HEK293T (cell line): ENCODE measurements at regions not wholly inside any gene's neighbourhood (a gene's known extent, or its start where the extent isn't known, plus 50 kb on each side); places are given as distances from the start of the nearest gene placed in this dataset.

Experiments
- CTCF ChIA-PET: fragments of 350-600 bp; formaldehyde crosslinking; extraction: SDS; loops from one replicate; lab custom pipeline; 2021; ENCODE audit warnings: antibody characterized with exemption, inconsistent platforms; lab: Yijun Ruan, JAX
- POLR2A ChIA-PET: fragments of 350-600 bp; formaldehyde crosslinking; extraction: SDS; loops from one replicate; lab custom pipeline; 2020; ENCODE audit warnings: antibody characterized with exemption, inconsistent platforms; lab: Yijun Ruan, JAX
- DNase-seq: peaks from one replicate; pipeline ENCODE4 v3.0.0; 2012; ENCODE audit warnings: mixed read lengths; ENCODE audit errors: extremely low spot score
- ARNT ChIP-seq: fragments of 450-650 bp; IDR thresholded peaks from 2 replicates; pipeline ENCODE4 v1.6.1; 2017; ENCODE audit warnings: mild to moderate bottlenecking
- BHLHE40 ChIP-seq: fragments of 450-650 bp; IDR thresholded peaks from 2 replicates; pipeline ENCODE4 v1.6.1; 2016; ENCODE audit warnings: mild to moderate bottlenecking, moderate library complexity, borderline replicate concordance
- CTBP1 ChIP-seq: fragments of 450-650 bp; IDR thresholded peaks from 2 replicates; pipeline ENCODE4 v1.6.1; 2016; ENCODE audit warnings: borderline replicate concordance
- ELF4 ChIP-seq: fragments of 450-650 bp; IDR thresholded peaks from 2 replicates; pipeline ENCODE4 v1.6.1; 2017; ENCODE audit warnings: antibody characterized with exemption
- FOXA1 ChIP-seq: fragments of 450-650 bp; IDR thresholded peaks from 2 replicates; pipeline ENCODE4 v1.6.1; 2016; ENCODE audit warnings: mild to moderate bottlenecking
- FOXK2 ChIP-seq: fragments of 450-650 bp; IDR thresholded peaks from 2 replicates; pipeline ENCODE4 v1.6.1; 2016; ENCODE audit warnings: mild to moderate bottlenecking
- FOXM1 ChIP-seq: fragments of 450-650 bp; IDR thresholded peaks from 2 replicates; pipeline ENCODE4 v1.6.1; 2017; ENCODE audit warnings: mild to moderate bottlenecking, borderline replicate concordance
- HDGF ChIP-seq: fragments of 450-650 bp; IDR thresholded peaks from 2 replicates; pipeline ENCODE4 v1.6.1; 2017; ENCODE audit warnings: antibody characterized with exemption, borderline replicate concordance
- L3MBTL2 ChIP-seq: fragments of 450-650 bp; conservative IDR thresholded peaks from 2 replicates; pipeline ENCODE4 v1.6.1; 2016; ENCODE audit warnings: mild to moderate bottlenecking
- LEF1 ChIP-seq: fragments of 450-650 bp; IDR thresholded peaks from 2 replicates; pipeline ENCODE4 v1.6.1; 2017; ENCODE audit warnings: mild to moderate bottlenecking, borderline replicate concordance
- NFRKB ChIP-seq: fragments of 450-650 bp; IDR thresholded peaks from 2 replicates; pipeline ENCODE4 v1.6.1; 2016; ENCODE audit warnings: mild to moderate bottlenecking, moderate library complexity
- SP1 ChIP-seq: fragments of 450-650 bp; IDR thresholded peaks from 2 replicates; pipeline ENCODE4 v1.6.1; 2017
- SUZ12 ChIP-seq: fragments of 450-650 bp; IDR thresholded peaks from 2 replicates; pipeline ENCODE4 v1.6.1; 2016; ENCODE audit warnings: mild to moderate bottlenecking
- TARDBP ChIP-seq: fragments of 450-650 bp; IDR thresholded peaks from 2 replicates; pipeline ENCODE4 v1.6.1; 2016
- ZNF384 ChIP-seq: fragments of 450-650 bp; IDR thresholded peaks from 2 replicates; pipeline ENCODE4 v1.6.1; 2016
- TF ChIP-seq, protein P1 (sequence below): fragments of 450-650 bp; IDR thresholded peaks from 2 replicates; pipeline ENCODE4 v1.6.1; 2016

DNA sequence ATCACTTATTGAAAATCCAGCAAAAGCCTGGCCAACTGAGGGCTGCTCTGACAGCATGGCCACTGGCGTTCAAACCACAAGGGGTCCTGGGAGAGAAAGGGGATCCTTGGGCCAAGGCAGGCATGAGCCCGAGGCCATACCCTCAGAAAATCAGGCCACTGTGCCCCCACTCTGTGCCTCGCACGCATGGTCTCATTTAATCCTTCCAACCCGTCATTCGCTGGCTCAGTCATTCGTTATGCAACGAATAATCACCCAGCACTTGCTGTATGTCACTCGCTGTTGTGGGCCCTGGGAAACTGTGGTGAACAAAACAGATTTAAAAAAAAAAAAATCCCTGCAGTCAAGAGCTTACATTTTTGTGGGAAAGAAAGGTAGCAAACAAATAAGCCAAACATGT is 112.7 kb downstream of the BCOR start:
- TF ChIP-seq L3MBTL2, result no peak
- TF ChIP-seq SUZ12, result no peak
- no peak for TF ChIP-seq FOXK2
- no peak for TF ChIP-seq FOXA1
- TF ChIP-seq FOXM1, result no peak
- TF ChIP-seq NFRKB, result no peak
- TF ChIP-seq BHLHE40, result no peak
- TF ChIP-seq HDGF, result no peak
- no peak for TF ChIP-seq ZNF384
- no peak for TF ChIP-seq CTBP1
- TF ChIP-seq ELF4, result no peak
- TF ChIP-seq, protein P1, sequence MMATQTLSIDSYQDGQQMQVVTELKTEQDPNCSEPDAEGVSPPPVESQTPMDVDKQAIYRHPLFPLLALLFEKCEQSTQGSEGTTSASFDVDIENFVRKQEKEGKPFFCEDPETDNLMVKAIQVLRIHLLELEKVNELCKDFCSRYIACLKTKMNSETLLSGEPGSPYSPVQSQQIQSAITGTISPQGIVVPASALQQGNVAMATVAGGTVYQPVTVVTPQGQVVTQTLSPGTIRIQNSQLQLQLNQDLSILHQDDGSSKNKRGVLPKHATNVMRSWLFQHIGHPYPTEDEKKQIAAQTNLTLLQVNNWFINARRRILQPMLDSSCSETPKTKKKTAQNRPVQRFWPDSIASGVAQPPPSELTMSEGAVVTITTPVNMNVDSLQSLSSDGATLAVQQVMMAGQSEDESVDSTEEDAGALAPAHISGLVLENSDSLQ, result no peak
- no peak for TF ChIP-seq LEF1
- TF ChIP-seq ARNT, result no peak
- no peak for TF ChIP-seq SP1
- no peak for TF ChIP-seq TARDBP
- POLR2A ChIA-PET, result interaction anchor here (1.0 kb wide), 1 partner anchor 15 kb away, joined by 3 read pairs; no protein-coding TSS in a partner anchor
- CTCF ChIA-PET, result no interaction called here
- DNase-seq, result no peak

DNA sequence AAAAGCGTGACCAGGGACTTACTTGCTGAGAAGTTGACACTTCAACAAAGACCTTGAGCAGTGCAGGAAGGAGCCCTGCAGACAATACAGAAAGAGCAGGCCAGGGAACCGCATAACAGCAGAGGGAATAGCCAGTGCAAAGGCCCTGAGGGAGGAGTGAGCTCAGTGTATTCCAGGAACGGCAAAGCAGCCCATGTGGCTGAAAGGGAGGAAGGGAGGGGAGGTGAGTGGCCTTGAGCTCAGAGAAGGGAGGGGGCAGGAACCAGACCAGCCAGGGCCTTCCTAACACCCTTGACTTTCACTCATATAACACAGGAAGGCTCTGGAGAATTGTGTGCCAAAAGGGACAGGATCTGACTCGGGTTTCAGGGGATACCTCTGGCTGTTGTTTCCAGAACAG is 112.2 kb downstream of the BCOR start:
- ChIA-PET CTCF (interaction anchor here (0.6 kb wide), 1 partner anchor 162 kb away, joined by 3 read pairs; no protein-coding TSS in a partner anchor), POLR2A (interaction anchor here (1.0 kb wide), 1 partner anchor 16 kb away, joined by 3 read pairs; no protein-coding TSS in a partner anchor)
- no peak for DNase-seq
- no peak for TF ChIP-seq L3MBTL2

DNA sequence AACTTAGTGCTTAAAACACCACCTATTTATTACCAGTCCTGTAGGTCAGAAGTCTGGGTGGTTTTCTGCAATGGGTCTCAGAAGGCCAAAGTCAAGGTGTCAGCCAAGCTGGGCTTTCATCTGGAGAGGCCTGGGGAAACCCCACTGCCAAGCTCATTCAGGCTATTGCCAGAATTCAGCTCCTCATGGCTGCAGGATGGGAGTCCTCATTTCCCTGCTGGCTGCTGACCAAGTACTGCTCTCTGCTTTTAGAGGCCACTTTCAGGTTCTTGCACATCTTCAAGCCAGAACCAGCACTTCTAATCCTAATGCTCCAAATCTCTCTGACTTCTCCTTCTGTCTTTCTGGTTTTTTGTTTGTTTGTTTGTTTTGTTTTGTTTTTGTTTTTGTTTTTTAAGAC is 109.3 kb downstream of the BCOR start:
- DNase-seq, result no peak
- ChIA-PET POLR2A (no interaction called here), CTCF (no interaction called here)
- TF ChIP-seq NFRKB (no peak), ZNF384 (no peak), FOXM1 (no peak), ELF4 (no peak), FOXA1 (no peak), CTBP1 (no peak), BHLHE40 (no peak)

DNA sequence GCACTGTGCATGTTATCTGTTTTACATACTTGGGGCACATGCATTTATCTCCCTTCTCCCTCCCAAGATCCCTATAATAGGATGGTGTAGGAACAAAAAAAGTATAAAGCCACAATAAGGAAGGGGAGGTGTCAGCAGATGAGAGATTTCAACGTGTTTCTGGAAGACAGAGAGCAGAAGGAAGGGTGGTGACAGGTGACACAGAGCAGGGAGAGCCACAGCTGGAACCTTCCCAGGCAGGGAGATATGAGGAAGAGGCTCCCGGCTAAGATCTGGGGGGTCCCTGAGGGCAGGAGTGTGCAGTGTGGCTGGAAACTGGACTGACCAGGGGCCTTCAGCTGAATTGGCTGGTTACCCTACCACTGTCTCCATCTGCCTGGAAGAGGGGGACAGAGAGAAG is 107.4 kb downstream of the BCOR start:
- POLR2A ChIA-PET, result no interaction called here
- TF ChIP-seq NFRKB, result no peak
- no peak for TF ChIP-seq FOXM1
- TF ChIP-seq ARNT, result no peak
- TF ChIP-seq CTBP1, result no peak
- no peak for TF ChIP-seq SUZ12
- TF ChIP-seq BHLHE40, result no peak
- TF ChIP-seq FOXK2, result no peak
- no peak for TF ChIP-seq L3MBTL2
- TF ChIP-seq ELF4, result no peak
- no peak for TF ChIP-seq LEF1
- no peak for TF ChIP-seq HDGF
- no peak for TF ChIP-seq SP1
- no peak for TF ChIP-seq ZNF384
- no peak for TF ChIP-seq FOXA1
- TF ChIP-seq, protein P1, result no peak
- DNase-seq, result no peak
- CTCF ChIA-PET, result no interaction called here

DNA sequence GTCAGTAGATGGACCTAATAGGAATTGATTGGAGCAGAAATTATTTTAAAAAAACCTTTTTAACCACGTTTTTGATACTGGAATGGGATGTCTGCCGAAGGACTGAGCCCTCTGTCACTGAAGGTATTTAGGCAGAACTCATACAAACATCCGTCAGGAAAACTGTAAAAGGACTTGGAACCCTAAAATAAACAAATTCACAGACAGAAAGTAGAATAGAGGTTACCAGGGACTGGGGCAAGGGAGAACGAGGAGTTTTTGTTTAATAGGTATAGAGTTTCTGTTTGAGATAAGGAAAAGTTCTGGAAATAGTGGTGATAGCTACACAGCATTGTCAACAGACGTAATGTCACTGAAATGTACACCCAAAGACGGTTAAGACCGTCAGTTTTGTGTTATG is 105.5 kb downstream of the BCOR start:
- ChIA-PET CTCF (interaction anchor here (0.7 kb wide), 1 partner anchor 116 kb away, joined by 4 read pairs; no protein-coding TSS in a partner anchor), POLR2A (no interaction called here)
- no peak for DNase-seq
- no peak for TF ChIP-seq NFRKB
- no peak for TF ChIP-seq CTBP1

DNA sequence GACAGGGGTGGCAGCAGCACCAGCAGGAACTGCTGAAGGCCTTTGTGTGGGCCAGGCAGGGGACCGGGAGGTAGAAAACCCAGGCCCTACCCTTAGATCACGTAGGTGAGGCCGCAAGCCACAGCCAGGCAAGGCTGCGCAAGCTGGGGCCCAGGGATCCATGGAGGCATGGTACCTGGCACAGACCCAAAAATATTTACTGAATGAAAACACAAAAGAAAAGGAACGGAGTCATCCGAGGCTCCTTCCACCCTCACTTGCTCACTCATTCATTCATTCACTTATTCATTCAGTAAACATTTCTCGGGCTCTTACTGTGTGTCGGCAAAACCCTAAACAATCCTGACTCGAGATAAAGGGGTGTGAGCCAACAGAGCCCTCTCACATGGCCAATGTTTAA is 102.3 kb downstream of the BCOR start:
- no peak for DNase-seq
- ChIA-PET CTCF (no interaction called here), POLR2A (no interaction called here)
- TF ChIP-seq BHLHE40, result no peak

DNA sequence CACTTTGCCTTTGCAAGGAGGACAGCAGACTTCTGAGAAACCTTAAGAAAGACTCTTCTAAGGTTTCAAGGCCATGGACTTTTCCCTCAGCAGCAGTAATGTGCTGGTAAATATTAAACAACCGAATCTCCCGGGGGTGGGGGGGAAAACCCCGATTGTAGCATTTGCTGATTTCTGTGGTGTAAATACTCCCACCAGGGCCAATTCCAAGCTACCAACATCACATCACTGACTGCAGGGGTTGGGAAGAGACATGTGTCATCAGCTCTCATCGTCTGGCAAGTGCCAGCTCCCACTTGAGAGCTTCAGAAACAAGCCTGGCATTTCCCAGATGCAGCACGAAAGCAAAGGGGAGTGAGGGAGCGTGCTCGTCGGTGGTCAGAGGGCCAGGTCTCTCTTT is 101.2 kb downstream of the BCOR start:
- ChIA-PET CTCF (interaction anchor here (1.0 kb wide), 1 partner anchor 10 kb away, joined by 10 read pairs; no protein-coding TSS in a partner anchor), POLR2A (no interaction called here)
- no peak for DNase-seq
- no peak for TF ChIP-seq CTBP1
- no peak for TF ChIP-seq SP1
- no peak for TF ChIP-seq ARNT
- no peak for TF ChIP-seq ZNF384
- TF ChIP-seq NFRKB, result no peak
- no peak for TF ChIP-seq SUZ12
- TF ChIP-seq BHLHE40, result no peak
- TF ChIP-seq, protein P1, result no peak
- TF ChIP-seq FOXK2, result no peak
- no peak for TF ChIP-seq LEF1
- no peak for TF ChIP-seq FOXM1
- no peak for TF ChIP-seq FOXA1
- TF ChIP-seq HDGF, result no peak
- TF ChIP-seq ELF4, result no peak
- no peak for TF ChIP-seq TARDBP
- TF ChIP-seq L3MBTL2, result no peak
